Tibial nerve (tissue), 3 donors: ENCODE measurements at regions not wholly inside any gene's neighbourhood (a gene's known extent, or its start where the extent isn't known, plus 50 kb on each side); places are given as distances from the start of the nearest gene placed in this dataset.

Experiments used
- CTCF ChIP-seq, 5 experiments: fragments of 200-600 bp in 3 of 5; fragments of 450-650 bp in 2 of 5; sonication (generic) in 3 of 5; IDR thresholded peaks; one replicate each; pipeline ENCODE4 v1.5.1; 2016 to 2019; ENCODE audit warnings: antibody characterized with exemption in 5 of 5, mild to moderate bottlenecking in 3 of 5, moderate library complexity in 2 of 5
- POLR2A ChIP-seq, 2 donors: fragments of 450-650 bp; IDR thresholded peaks; one replicate each; pipeline ENCODE4 v1.6.1; 2017; ENCODE audit warnings: antibody characterized with exemption in 2 of 2, mild to moderate bottlenecking in 2 of 2, moderate library complexity in 2 of 2

DNA sequence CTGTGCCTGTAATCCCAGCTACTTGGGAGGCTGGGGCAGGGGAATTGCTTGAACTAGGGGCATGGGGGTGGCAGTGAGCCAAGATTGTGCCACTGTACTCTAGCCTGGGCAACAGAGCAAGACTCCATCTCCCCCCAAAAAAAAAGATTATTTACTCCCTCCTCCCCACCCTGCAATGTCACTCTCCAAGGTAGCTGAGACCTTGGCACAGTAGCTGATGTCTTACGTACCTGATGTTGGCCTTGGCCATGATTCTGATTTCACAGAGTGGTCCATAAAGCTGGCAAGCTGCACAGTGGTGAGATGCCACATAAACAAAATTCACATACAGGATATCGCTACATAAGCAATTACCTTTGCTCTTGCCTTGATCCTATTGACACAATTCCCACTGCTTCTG lies 108.5 kb downstream of the CAVIN4 start:
- no peak for TF ChIP-seq POLR2A (IDR thresholded peaks at IDR 0.05)
- TF ChIP-seq CTCF (IDR thresholded peaks at IDR 0.05) = no peak
